ENCODE measurements at regions not wholly inside any gene's neighbourhood (a gene's known extent, or its start where the extent isn't known, plus 50 kb on each side); places are given as distances from the start of the nearest gene placed in this dataset.

DNA sequence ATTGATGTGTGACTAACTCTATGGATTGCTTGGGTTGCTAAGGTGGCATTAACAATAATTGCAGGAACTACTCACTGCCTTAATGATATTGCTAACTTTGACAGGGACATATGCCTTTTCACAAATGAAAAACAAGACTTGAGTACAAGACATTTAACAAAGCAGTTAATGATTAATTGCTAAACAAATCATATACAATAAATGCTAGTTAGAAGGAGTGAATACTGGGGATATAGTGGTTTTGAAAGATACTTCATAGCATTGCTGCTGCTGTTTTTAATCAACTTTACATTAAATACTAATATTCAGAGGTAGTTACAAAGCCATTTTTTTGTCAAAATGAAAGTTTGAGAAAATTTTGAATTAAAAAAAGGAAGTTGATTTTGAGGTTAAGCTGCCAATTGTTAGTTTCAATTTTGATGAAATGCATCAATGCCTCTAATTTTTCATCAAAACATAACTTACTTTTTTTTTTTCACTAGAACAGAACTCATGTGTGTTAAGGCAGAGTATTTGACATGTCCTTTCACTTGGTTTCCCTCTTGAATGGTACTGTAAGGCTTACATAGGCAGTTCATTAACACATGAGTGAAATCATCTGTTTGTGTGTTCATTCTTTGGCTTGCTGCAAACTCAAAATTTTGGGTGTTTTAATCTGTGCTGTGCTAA is 106.2 kb upstream of the SEMA3D start:
- TF ChIP-seq, protein P1, sequence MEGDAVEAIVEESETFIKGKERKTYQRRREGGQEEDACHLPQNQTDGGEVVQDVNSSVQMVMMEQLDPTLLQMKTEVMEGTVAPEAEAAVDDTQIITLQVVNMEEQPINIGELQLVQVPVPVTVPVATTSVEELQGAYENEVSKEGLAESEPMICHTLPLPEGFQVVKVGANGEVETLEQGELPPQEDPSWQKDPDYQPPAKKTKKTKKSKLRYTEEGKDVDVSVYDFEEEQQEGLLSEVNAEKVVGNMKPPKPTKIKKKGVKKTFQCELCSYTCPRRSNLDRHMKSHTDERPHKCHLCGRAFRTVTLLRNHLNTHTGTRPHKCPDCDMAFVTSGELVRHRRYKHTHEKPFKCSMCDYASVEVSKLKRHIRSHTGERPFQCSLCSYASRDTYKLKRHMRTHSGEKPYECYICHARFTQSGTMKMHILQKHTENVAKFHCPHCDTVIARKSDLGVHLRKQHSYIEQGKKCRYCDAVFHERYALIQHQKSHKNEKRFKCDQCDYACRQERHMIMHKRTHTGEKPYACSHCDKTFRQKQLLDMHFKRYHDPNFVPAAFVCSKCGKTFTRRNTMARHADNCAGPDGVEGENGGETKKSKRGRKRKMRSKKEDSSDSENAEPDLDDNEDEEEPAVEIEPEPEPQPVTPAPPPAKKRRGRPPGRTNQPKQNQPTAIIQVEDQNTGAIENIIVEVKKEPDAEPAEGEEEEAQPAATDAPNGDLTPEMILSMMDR (IDR thresholded peaks at IDR 0.05; ENCODE audit: low read depth, low read length, missing input control): no peak
- TF ChIP-seq SP1 (IDR thresholded peaks at IDR 0.05) (no peak), TAF1 (conservative IDR thresholded peaks at IDR 0.05) (no peak)

Data from liver (tissue), 3 donors.